ENCODE measurements at regions not wholly inside any gene's neighbourhood (a gene's known extent, or its start where the extent isn't known, plus 50 kb on each side); places are given as distances from the start of the nearest gene placed in this dataset.

GRCh38 chr10:113297226-113297625 lies 255.6 kb upstream of the HABP2 start:
- no peak for TF ChIP-seq CTCF (IDR thresholded peaks at IDR 0.05; ENCODE audit: poor library complexity, severe bottlenecking)
- no peak for TF ChIP-seq REST (IDR thresholded peaks at IDR 0.05; ENCODE audit: borderline replicate concordance)
- no peak for TF ChIP-seq MXI1 (conservative IDR thresholded peaks at IDR 0.05; ENCODE audit: poor library complexity, severe bottlenecking)
